ENCODE measurements at regions not wholly inside any gene's neighbourhood (a gene's known extent, or its start where the extent isn't known, plus 50 kb on each side); places are given as distances from the start of the nearest gene placed in this dataset.

DNA sequence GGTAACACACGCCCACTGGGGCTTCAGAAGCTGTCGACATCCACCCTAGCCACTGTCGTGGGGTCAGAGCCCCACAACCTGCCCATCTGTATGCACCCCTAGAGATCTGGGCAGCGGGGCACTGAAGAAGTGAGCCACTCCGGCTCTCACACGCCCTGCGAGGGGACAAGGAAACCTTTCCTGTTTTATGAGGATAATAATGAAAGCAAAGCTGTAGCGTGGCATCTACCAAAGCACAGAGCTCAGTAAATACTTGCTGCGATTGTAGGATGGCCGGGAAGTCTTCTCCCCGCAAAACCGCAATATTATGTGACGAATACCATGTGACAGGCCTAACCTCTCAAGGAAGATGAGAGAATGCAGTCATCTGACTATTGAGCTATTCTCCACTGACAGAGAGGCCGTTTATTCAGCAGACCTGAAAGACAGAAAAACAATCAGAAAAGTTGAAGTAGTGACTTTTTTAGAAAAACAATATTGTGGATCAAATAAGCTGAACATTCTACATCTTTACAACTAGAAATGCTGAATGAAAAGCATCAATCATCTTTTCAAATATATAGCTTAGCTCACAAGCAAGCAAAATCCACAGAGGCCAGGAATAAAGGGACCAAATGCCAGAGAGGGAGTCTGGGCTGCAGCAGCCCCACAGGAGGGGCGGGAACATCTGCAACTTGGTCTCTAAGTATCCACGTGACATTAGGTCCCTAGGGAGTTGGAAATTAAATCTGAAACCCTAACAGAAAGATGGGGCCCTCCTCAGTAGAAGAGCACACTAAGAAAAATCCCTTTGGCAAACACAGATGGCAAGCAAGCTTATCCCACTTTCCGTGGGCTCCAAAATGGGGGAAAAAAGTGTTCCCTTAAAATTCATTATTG lies 207.8 kb downstream of the TTLL2 start:
- no peak for ATAC-seq

GRCh38 chr6:167533851-167534250 lies 209.0 kb downstream of the TTLL2 start:
- Histone ChIP-seq H3K27me3 (ENCODE audit: low read depth) (no peaks in the 10 kb centered on the region), H3K4me3 (no peak overlapping the region), H3K4me1 (no peaks in the 10 kb centered on the region), H3K36me3 (no peaks in the 10 kb centered on the region), H3K27ac (no peak overlapping the region), H3K9me3 (no peaks in the 10 kb centered on the region)
- DNase-seq (no peak), ATAC-seq (no peak)
- intact Hi-C loops (cut with DNase I): no loop called here
- no peak for TF ChIP-seq CTCF (IDR thresholded peaks at IDR 0.05)

More for the DNA sequence above, 207.8 kb downstream of the TTLL2 start:
- Histone ChIP-seq H3K4me3 (no peak overlapping the region), H3K9me3 (no peaks in the 10 kb centered on the region), H3K4me1 (no peaks in the 10 kb centered on the region), H3K27me3 (ENCODE audit: low read depth) (no peaks in the 10 kb centered on the region), H3K27ac (no peak overlapping the region), H3K36me3 (no peaks in the 10 kb centered on the region)
- no peak for TF ChIP-seq CTCF (IDR thresholded peaks at IDR 0.05)
- DNase-seq: no peak
- intact Hi-C loops (cut with DNase I): no loop called here

GRCh38 chr6:167537816-167538215 lies 212.9 kb downstream of the TTLL2 start:
- no peak for DNase-seq
- no peaks in the 10 kb centered on the region for H3K4me1 ChIP-seq
- no peaks in the 10 kb centered on the region for H3K9me3 ChIP-seq
- H3K4me3 ChIP-seq: no peak overlapping the region
- no peaks in the 10 kb centered on the region for H3K27me3 ChIP-seq (ENCODE audit: low read depth)
- no peak for ATAC-seq
- intact Hi-C loops (cut with DNase I): no loop called here
- H3K27ac ChIP-seq: no peak overlapping the region
- no peaks in the 10 kb centered on the region for H3K36me3 ChIP-seq
- no peak for TF ChIP-seq CTCF (IDR thresholded peaks at IDR 0.05)

DNA sequence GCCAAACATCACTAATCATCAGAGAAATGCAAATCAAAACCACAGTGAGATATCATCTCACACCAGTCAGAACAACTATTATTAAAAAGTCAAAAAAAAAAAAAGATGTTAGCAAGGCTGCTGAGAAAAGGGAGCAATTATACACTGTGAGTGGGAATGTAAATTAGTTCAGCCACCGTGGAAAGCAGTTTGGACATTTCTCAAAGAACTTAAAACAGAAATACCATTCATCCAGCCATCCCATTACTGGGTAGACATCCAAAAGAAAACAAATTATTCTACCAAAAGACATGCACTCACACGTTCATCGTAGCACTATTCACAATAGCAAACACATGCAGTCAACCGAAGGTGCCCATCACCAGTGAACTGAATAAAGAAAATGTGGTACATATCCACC lies 213.9 kb downstream of the TTLL2 start:
- TF ChIP-seq CTCF (IDR thresholded peaks at IDR 0.05): no peak
- no peaks in the 10 kb centered on the region for H3K27me3 ChIP-seq (ENCODE audit: low read depth)
- no peak for ATAC-seq
- no peak overlapping the region for H3K4me3 ChIP-seq
- no peak overlapping the region for H3K27ac ChIP-seq
- intact Hi-C loops (cut with DNase I): no loop called here
- H3K4me1 ChIP-seq: peaks cover 8% of the 10 kb centered on the region
- no peak for DNase-seq
- no peaks in the 10 kb centered on the region for H3K9me3 ChIP-seq
- H3K36me3 ChIP-seq: no peaks in the 10 kb centered on the region

GRCh38 chr6:167540796-167541195 lies 215.9 kb downstream of the TTLL2 start:
- no peaks in the 10 kb centered on the region for H3K9me3 ChIP-seq
- H3K27ac ChIP-seq: no peak overlapping the region
- no peak for TF ChIP-seq CTCF (IDR thresholded peaks at IDR 0.05)
- no peak for DNase-seq
- ATAC-seq: no peak
- H3K4me3 ChIP-seq: no peak overlapping the region
- H3K27me3 ChIP-seq (ENCODE audit: low read depth): no peaks in the 10 kb centered on the region
- H3K36me3 ChIP-seq: no peaks in the 10 kb centered on the region
- intact Hi-C loops (cut with DNase I): no loop called here
- H3K4me1 ChIP-seq: peaks cover 8% of the 10 kb centered on the region
